HCT116 (cell line): ENCODE measurements at regions not wholly inside any gene's neighbourhood (a gene's known extent, or its start where the extent isn't known, plus 50 kb on each side); places are given as distances from the start of the nearest gene placed in this dataset.

Experiments
- ATAC-seq: fragments of 200-7000 bp; cut with Tn5 transposase; 2 replicates; pipeline ENCODE4 v1.9.1; 2020; ENCODE audit warnings: mild to moderate bottlenecking, moderate library complexity
- BruUV-seq: library from RNA; stranded (reverse); fragments of 400-500 nt; replicated peaks from 2 replicates; lab custom pipeline; 2021; lab: Mats Ljungman, UMichigan
- CTCF ChIA-PET: fragments of 300-600 bp; sonication (Branson Sonifier 250); formaldehyde crosslinking; loops from one replicate; lab custom pipeline; 2021; ENCODE audit warnings: antibody characterized with exemption; lab: Charles Lee
- POLR2A ChIA-PET: fragments of 300-600, 350-600 bp; sonication (Branson Sonifier 250); formaldehyde crosslinking; loops from one replicate; lab custom pipeline; 2021; ENCODE audit warnings: antibody characterized with exemption; lab: Charles Lee
- RAD21 ChIA-PET, 2 experiments: fragments of 300-600 bp; sonication (Branson Sonifier 250); formaldehyde crosslinking; loops; one replicate each; lab custom pipeline; 2023; ENCODE audit warnings: low total read pairs in 2 of 2; ENCODE audit not compliant: uncharacterized antibody in 2 of 2, unreplicated experiment in 2 of 2, low non-redundant PET in 1 of 2; lab: Charles Lee
- DNase-seq: peaks from one replicate; pipeline ENCODE4 v3.0.0-alpha.2; 2010; ENCODE audit warnings: low read depth, low spot score
- H2AFZ ChIP-seq: fragments of 200-600 bp; shearing (Covaris generic), sonication (generic); 2 replicates; pipeline ENCODE4 v1.6.1; 2017; ENCODE audit warnings: low read depth, mixed run types, mixed read lengths, antibody characterized with exemption, low read length; ENCODE audit not compliant: poor library complexity, severe bottlenecking
- H3K27ac ChIP-seq: 2 replicates; pipeline ENCODE4 v1.5.1; 2012; ENCODE audit warnings: low read depth, low read length
- H3K27me3 ChIP-seq: fragments of 200-600 bp; sonication (generic); 2 replicates; pipeline ENCODE4 v1.6.1; 2016; ENCODE audit warnings: mixed run types, low read length, mixed read lengths; ENCODE audit not compliant: insufficient read depth
- H3K36me3 ChIP-seq, 2 experiments: fragments of 200-500 bp in 1 of 2; fragments of 200-600 bp in 1 of 2; sonication (Bioruptor generic) in 1 of 2; sonication (generic) in 1 of 2; 2 replicates each; pipeline versions ENCODE4 v1.5.1 to v1.6.1; 2014 to 2016; ENCODE audit warnings: low read length in 2 of 2, inconsistent platforms in 1 of 2, mixed read lengths in 1 of 2, mixed run types in 1 of 2; ENCODE audit not compliant: insufficient read depth in 2 of 2, control insufficient read depth in 1 of 2
- H3K4me1 ChIP-seq, 2 experiments: fragments of 200-600 bp in 1 of 2; sonication (generic) in 1 of 2; 2 replicates each; pipeline versions ENCODE4 v1.5.1 to v1.6.1; 2012 to 2017; ENCODE audit warnings: low read length in 2 of 2, inconsistent platforms in 1 of 2, mild to moderate bottlenecking in 1 of 2, mixed read lengths in 1 of 2, mixed run types in 1 of 2, moderate library complexity in 1 of 2; ENCODE audit not compliant: insufficient read depth in 2 of 2, control insufficient read depth in 1 of 2
- H3K4me2 ChIP-seq: fragments of 200-600 bp; sonication (generic); 2 replicates; pipeline ENCODE4 v1.6.1; 2017; ENCODE audit warnings: mixed run types, low read length, mixed read lengths
- H3K4me3 ChIP-seq, 2 experiments: fragments of 200-600 bp in 1 of 2; sonication (generic) in 1 of 2; replicated peaks in 1 of 2; 2 replicates each; pipeline ENCODE4 v1.5.1; 2011 to 2016; ENCODE audit warnings: low read length in 2 of 2, control low read depth in 1 of 2, low read depth in 1 of 2, mild to moderate bottlenecking in 1 of 2, mixed read lengths in 1 of 2, mixed run types in 1 of 2
- H3K79me2 ChIP-seq: fragments of 200-600 bp; sonication (generic); 2 replicates; pipeline ENCODE4 v1.6.1; 2017; ENCODE audit warnings: mild to moderate bottlenecking, mixed run types, low read length, moderate library complexity, mixed read lengths; ENCODE audit not compliant: insufficient read depth
- H3K9ac ChIP-seq: fragments of 200-600 bp; sonication (generic); 2 replicates; pipeline ENCODE4 v1.6.1; 2016; ENCODE audit warnings: low read length, mixed read lengths
- H3K9me2 ChIP-seq: fragments of 200-600 bp; sonication (generic), shearing (Covaris generic); 2 replicates; pipeline ENCODE4 v1.6.1; 2017; ENCODE audit warnings: mixed run types, mild to moderate bottlenecking, moderate library complexity; ENCODE audit not compliant: insufficient read depth
- H3K9me3 ChIP-seq, 2 experiments: fragments of 200-500 bp in 1 of 2; fragments of 200-600 bp in 1 of 2; sonication (Bioruptor generic) in 1 of 2; sonication (generic) in 1 of 2; 2 replicates each; pipeline ENCODE4 v1.6.1; 2014 to 2017; ENCODE audit warnings: low read length in 2 of 2, mixed read lengths in 2 of 2, inconsistent platforms in 1 of 2, low read depth in 1 of 2, mild to moderate bottlenecking in 1 of 2, mixed run types in 1 of 2, moderate library complexity in 1 of 2; ENCODE audit not compliant: control insufficient read depth in 1 of 2, insufficient read depth in 1 of 2
- H4K20me1 ChIP-seq: fragments of 200-600 bp; sonication (generic), shearing (Covaris generic); 2 replicates; pipeline ENCODE4 v1.6.1; 2017; ENCODE audit warnings: mixed run types, mild to moderate bottlenecking, moderate library complexity; ENCODE audit not compliant: insufficient read depth
- CEBPB ChIP-seq: IDR thresholded peaks from 2 replicates; pipeline ENCODE4 v1.6.1; 2012; ENCODE audit warnings: low read depth
- ELF1 ChIP-seq: IDR thresholded peaks from 2 replicates; pipeline ENCODE4 v1.6.1; 2012; ENCODE audit warnings: low read depth, borderline replicate concordance
- JUND ChIP-seq: IDR thresholded peaks from 2 replicates; pipeline ENCODE4 v1.6.1; 2012
- POLR2A ChIP-seq: IDR thresholded peaks from 2 replicates; pipeline ENCODE4 v1.7.0; 2011; ENCODE audit warnings: borderline replicate concordance; ENCODE audit not compliant: insufficient read depth, insufficient read length; ENCODE audit errors: extremely low read depth
- RAD21 ChIP-seq: IDR thresholded peaks from 2 replicates; pipeline ENCODE4 v1.6.1; 2012; ENCODE audit warnings: low read depth, mild to moderate bottlenecking
- SP1 ChIP-seq: IDR thresholded peaks from 2 replicates; pipeline ENCODE4 v1.6.1; 2012; ENCODE audit warnings: low read depth
- SRF ChIP-seq: IDR thresholded peaks from 2 replicates; pipeline ENCODE4 v1.6.1; 2012; ENCODE audit warnings: low read depth
- TCF7L2 ChIP-seq: IDR thresholded peaks from 2 replicates; pipeline ENCODE4 v1.7.0; 2011; ENCODE audit warnings: borderline replicate concordance, inconsistent platforms; ENCODE audit not compliant: insufficient read depth, insufficient read length; ENCODE audit errors: extremely low read depth
- ZFX ChIP-seq: fragments of 450-650 bp; IDR thresholded peaks from 2 replicates; pipeline ENCODE4 v1.6.1; 2017
- intact Hi-C: fragments of 100-400 bp; cut with micrococcal nuclease; formaldehyde crosslinking; loops from 2 replicates; pipeline ENCODE4 v1.10.0; 2022
- TF ChIP-seq, protein P1 (sequence below), 3 experiments: fragments of 200-600 bp in 1 of 3; sonication (generic) in 1 of 3; IDR thresholded peaks in 2 of 3; conservative IDR thresholded peaks in 1 of 3; 2 replicates each; pipeline ENCODE4 v1.5.1; 2012 to 2017; ENCODE audit warnings: low read depth in 2 of 3, low read length in 2 of 3, antibody characterized with exemption in 1 of 3, borderline replicate concordance in 1 of 3, control low read depth in 1 of 3, mild to moderate bottlenecking in 1 of 3, mixed read lengths in 1 of 3, mixed run types in 1 of 3, moderate library complexity in 1 of 3; ENCODE audit not compliant: insufficient read depth in 1 of 3
- TF ChIP-seq, protein P2 (sequence below): IDR thresholded peaks from 2 replicates; pipeline ENCODE4 v1.6.1; 2012; ENCODE audit warnings: low read depth

DNA sequence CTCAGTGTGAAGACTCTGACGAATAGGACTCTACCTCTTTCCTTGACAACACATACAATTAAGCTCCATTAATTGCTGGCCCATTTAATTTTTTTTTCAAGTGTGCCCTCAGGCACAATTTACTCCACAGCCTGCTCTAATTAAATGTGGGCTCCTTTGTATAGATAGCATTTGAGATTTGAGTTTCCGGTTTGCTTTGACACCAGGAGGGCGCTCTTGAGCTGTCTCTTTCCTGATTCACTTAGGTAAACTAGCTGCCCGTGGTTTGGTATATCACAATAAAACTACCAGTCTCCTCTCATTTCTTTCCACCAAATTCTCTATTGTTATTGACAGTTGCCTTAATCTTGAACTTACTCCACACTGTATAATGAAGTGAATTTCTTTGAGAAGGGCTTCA is 666.0 kb downstream of the DSC3 start:
- no peak overlapping the region for H3K4me2 ChIP-seq
- peak; percentile 22 for DNase-seq
- BruUV-seq = no TSS peak
- CTCF ChIA-PET = interaction anchor here (0.7 to 1.6 kb wide), 8 partner anchors 9 to 593 kb away, joined by 3 to 11 read pairs (median 4); no protein-coding TSS in a partner anchor
- H3K36me3 ChIP-seq = no peaks in the 10 kb centered on the region
- no peak overlapping the region for H3K27ac ChIP-seq
- ATAC-seq = peak; percentile 59; the same call in 1 of the 2 replicates
- H3K27me3 ChIP-seq = no peaks in the 10 kb centered on the region
- H4K20me1 ChIP-seq = no peaks in the 10 kb centered on the region
- H3K79me2 ChIP-seq = no peaks in the 10 kb centered on the region
- H3K9ac ChIP-seq = no peak overlapping the region
- intact Hi-C loops = no loop called here
- RAD21 ChIA-PET = no interaction called here
- TF ChIP-seq POLR2A (no peak), JUND (no peak), RAD21 (peak; percentile 39), ELF1 (no peak), ZFX (no peak)
- TF ChIP-seq, protein P1, sequence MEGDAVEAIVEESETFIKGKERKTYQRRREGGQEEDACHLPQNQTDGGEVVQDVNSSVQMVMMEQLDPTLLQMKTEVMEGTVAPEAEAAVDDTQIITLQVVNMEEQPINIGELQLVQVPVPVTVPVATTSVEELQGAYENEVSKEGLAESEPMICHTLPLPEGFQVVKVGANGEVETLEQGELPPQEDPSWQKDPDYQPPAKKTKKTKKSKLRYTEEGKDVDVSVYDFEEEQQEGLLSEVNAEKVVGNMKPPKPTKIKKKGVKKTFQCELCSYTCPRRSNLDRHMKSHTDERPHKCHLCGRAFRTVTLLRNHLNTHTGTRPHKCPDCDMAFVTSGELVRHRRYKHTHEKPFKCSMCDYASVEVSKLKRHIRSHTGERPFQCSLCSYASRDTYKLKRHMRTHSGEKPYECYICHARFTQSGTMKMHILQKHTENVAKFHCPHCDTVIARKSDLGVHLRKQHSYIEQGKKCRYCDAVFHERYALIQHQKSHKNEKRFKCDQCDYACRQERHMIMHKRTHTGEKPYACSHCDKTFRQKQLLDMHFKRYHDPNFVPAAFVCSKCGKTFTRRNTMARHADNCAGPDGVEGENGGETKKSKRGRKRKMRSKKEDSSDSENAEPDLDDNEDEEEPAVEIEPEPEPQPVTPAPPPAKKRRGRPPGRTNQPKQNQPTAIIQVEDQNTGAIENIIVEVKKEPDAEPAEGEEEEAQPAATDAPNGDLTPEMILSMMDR (IDR thresholded peaks at IDR 0.05 in 2 of 3, conservative IDR thresholded peaks at IDR 0.05 in 1 of 3; ENCODE audit: borderline replicate concordance in 1 of 3, insufficient read depth in 1 of 3, low read depth in 2 of 3, low read length in 2 of 3) = peak in 2 of 3 experiments; percentile 39 to 56; a peak in 4 of 6 replicates
- no peaks in the 10 kb centered on the region for H3K9me3 ChIP-seq
- H3K9me2 ChIP-seq = no peaks in the 10 kb centered on the region
- H3K4me3 ChIP-seq = no peak overlapping the region
- peak overlapping the region; percentile 29 for H2AFZ ChIP-seq
- POLR2A ChIA-PET = no interaction called here
- no peaks in the 10 kb centered on the region for H3K4me1 ChIP-seq

DNA sequence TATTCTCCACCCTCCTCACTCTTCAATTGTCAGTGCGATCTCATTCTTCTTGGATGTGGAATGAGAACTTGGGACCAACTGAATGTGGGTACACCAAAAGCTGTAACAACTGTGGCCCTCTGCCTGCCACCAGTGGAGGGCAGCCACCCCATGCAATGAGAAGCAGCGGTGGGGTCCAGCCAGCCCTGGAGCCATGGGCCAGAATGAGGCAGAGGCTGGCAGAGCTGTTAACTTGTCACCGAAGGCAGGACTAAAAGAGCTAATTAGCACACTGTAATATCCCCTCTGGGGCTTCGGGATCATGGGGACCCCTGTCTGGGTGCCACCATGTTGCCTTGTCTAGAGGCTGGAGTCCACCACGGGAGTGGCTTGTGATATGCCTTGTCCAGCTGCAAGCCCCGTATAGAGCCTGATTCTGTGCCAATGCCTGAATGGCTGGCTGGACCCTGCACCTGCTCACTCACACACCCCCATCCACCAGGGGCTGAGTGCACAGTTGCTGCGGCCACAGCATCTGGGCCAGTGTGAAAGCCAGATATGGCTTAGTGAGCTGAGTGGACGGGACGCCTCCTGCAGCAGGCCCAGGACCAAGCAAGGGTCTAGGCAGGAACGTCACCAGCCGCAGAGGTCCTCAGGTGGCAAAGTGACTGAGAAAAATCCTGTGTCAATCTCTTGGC is 680.5 kb downstream of the DSC3 start:
- POLR2A ChIA-PET = no interaction called here
- intact Hi-C loops = no loop called here
- no TSS peak for BruUV-seq
- Histone ChIP-seq H3K79me2 (no peaks in the 10 kb centered on the region), H3K27ac (no peak overlapping the region), H3K9me2 (no peaks in the 10 kb centered on the region), H4K20me1 (no peaks in the 10 kb centered on the region), H3K4me2 (no peak overlapping the region), H3K4me3 (no peak overlapping the region), H3K36me3 (no peaks in the 10 kb centered on the region), H3K27me3 (no peaks in the 10 kb centered on the region)
- ATAC-seq = no peak
- RAD21 ChIA-PET = no interaction called here
- TF ChIP-seq SP1 (no peak), CEBPB (no peak), SRF (no peak), ZFX (no peak), RAD21 (no peak), TCF7L2 (no peak)
- TF ChIP-seq, protein P2, sequence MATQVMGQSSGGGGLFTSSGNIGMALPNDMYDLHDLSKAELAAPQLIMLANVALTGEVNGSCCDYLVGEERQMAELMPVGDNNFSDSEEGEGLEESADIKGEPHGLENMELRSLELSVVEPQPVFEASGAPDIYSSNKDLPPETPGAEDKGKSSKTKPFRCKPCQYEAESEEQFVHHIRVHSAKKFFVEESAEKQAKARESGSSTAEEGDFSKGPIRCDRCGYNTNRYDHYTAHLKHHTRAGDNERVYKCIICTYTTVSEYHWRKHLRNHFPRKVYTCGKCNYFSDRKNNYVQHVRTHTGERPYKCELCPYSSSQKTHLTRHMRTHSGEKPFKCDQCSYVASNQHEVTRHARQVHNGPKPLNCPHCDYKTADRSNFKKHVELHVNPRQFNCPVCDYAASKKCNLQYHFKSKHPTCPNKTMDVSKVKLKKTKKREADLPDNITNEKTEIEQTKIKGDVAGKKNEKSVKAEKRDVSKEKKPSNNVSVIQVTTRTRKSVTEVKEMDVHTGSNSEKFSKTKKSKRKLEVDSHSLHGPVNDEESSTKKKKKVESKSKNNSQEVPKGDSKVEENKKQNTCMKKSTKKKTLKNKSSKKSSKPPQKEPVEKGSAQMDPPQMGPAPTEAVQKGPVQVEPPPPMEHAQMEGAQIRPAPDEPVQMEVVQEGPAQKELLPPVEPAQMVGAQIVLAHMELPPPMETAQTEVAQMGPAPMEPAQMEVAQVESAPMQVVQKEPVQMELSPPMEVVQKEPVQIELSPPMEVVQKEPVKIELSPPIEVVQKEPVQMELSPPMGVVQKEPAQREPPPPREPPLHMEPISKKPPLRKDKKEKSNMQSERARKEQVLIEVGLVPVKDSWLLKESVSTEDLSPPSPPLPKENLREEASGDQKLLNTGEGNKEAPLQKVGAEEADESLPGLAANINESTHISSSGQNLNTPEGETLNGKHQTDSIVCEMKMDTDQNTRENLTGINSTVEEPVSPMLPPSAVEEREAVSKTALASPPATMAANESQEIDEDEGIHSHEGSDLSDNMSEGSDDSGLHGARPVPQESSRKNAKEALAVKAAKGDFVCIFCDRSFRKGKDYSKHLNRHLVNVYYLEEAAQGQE = no peak
- TF ChIP-seq, all 23 proteins: peak for 0
- Histone ChIP-seq H3K4me1 (no peaks in the 10 kb centered on the region), H2AFZ (no peak overlapping the region), H3K9ac (no peak overlapping the region), H3K9me3 (no peaks in the 10 kb centered on the region)
- DNase-seq = no peak
- CTCF ChIA-PET = no interaction called here
